Nephron (organoid): ENCODE measurements at regions not wholly inside any gene's neighbourhood (a gene's known extent, or its start where the extent isn't known, plus 50 kb on each side); places are given as distances from the start of the nearest gene placed in this dataset.

Experiments
- H3K27ac Mint-ChIP-seq, 3 experiments: 2 replicates each; pipeline ENCODE4 v1.8.0; 2020; ENCODE audit warnings: mixed read lengths in 3 of 3, mild to moderate bottlenecking in 2 of 3, moderate library complexity in 1 of 3
- H3K27me3 Mint-ChIP-seq: 2 replicates; pipeline ENCODE4 v1.8.0; 2021; ENCODE audit warnings: low read depth, mild to moderate bottlenecking, moderate library complexity, mixed read lengths
- H3K36me3 Mint-ChIP-seq: 2 replicates; pipeline ENCODE4 v1.8.0; 2020; ENCODE audit warnings: low read depth, mixed read lengths
- H3K4me1 Mint-ChIP-seq: 2 replicates; pipeline ENCODE4 v1.8.0; 2020; ENCODE audit warnings: mixed read lengths
- H3K4me3 Mint-ChIP-seq, 3 experiments: 2 replicates each; pipeline ENCODE4 v1.8.0; 2020; ENCODE audit warnings: mild to moderate bottlenecking in 3 of 3, mixed read lengths in 3 of 3, moderate library complexity in 2 of 3
- H3K9me3 Mint-ChIP-seq: 2 replicates; pipeline ENCODE4 v1.8.0; 2020; ENCODE audit warnings: mixed read lengths
- TF ChIP-seq, protein P1 (sequence below), 3 experiments: fragments of 200-600 bp; sonication (generic); IDR thresholded peaks; one replicate each; pipeline ENCODE4 v1.5.0; 2021; ENCODE audit warnings: antibody characterized with exemption in 3 of 3; ENCODE audit not compliant: unreplicated experiment in 3 of 3

DNA sequence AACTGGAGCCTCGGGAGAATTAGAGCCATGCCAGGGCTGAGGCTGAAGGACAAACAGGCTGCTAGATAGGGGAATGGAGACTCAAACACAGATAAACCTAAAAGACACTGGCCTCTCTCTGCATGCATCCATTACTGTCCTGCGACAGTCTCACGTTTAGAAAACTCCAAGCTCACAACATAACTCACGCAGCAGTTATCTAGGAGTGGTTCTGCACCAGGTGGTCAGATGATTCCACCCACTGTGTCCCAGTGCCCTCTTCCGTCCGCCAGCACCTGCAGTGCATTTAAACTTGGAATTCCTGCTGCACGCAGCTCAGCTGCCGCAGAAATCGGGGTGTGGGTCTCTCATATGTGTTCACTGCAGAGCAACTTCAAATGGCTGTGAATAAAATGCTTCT is 272.6 kb upstream of the IRX2 start:
- Mint-ChIP-seq H3K9me3 (no peaks in the 10 kb centered on the region), H3K4me1 (peaks cover 4% of the 10 kb centered on the region), H3K4me3 (no peak overlapping the region), H3K27ac (no peak overlapping the region), H3K36me3 (no peaks in the 10 kb centered on the region), H3K27me3 (peaks cover 23% of the 10 kb centered on the region)
- TF ChIP-seq, protein P1, sequence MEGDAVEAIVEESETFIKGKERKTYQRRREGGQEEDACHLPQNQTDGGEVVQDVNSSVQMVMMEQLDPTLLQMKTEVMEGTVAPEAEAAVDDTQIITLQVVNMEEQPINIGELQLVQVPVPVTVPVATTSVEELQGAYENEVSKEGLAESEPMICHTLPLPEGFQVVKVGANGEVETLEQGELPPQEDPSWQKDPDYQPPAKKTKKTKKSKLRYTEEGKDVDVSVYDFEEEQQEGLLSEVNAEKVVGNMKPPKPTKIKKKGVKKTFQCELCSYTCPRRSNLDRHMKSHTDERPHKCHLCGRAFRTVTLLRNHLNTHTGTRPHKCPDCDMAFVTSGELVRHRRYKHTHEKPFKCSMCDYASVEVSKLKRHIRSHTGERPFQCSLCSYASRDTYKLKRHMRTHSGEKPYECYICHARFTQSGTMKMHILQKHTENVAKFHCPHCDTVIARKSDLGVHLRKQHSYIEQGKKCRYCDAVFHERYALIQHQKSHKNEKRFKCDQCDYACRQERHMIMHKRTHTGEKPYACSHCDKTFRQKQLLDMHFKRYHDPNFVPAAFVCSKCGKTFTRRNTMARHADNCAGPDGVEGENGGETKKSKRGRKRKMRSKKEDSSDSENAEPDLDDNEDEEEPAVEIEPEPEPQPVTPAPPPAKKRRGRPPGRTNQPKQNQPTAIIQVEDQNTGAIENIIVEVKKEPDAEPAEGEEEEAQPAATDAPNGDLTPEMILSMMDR (IDR thresholded peaks at IDR 0.05; ENCODE audit: unreplicated experiment in 3 of 3) = no peak

DNA sequence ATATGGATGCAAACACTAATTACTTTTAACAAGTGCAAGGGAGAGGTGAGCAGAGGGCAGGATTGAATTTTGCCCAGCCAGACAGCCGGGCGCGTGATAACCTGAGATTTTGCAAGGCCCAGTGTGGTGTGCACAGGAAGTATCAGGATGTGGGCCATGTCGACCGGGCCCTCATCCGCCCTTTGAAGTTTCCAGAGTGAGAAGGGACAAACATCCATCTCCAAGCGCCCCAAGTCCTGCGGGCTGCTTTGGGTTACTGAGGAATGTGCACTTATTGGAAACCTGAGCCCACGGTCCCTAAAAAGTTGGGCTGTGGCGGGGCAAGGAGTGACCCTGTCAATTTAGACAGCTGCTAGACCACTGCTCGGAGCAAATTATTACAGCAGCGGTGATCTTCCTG is 272.2 kb upstream of the IRX2 start:
- peaks cover 4% of the 10 kb centered on the region for H3K4me1 Mint-ChIP-seq
- no peak overlapping the region for H3K27ac Mint-ChIP-seq
- no peaks in the 10 kb centered on the region for H3K36me3 Mint-ChIP-seq
- H3K4me3 Mint-ChIP-seq = no peak overlapping the region
- no peaks in the 10 kb centered on the region for H3K9me3 Mint-ChIP-seq
- peaks cover 22% of the 10 kb centered on the region for H3K27me3 Mint-ChIP-seq
- TF ChIP-seq, protein P1 (IDR thresholded peaks at IDR 0.05; ENCODE audit: unreplicated experiment in 3 of 3) = no peak

DNA sequence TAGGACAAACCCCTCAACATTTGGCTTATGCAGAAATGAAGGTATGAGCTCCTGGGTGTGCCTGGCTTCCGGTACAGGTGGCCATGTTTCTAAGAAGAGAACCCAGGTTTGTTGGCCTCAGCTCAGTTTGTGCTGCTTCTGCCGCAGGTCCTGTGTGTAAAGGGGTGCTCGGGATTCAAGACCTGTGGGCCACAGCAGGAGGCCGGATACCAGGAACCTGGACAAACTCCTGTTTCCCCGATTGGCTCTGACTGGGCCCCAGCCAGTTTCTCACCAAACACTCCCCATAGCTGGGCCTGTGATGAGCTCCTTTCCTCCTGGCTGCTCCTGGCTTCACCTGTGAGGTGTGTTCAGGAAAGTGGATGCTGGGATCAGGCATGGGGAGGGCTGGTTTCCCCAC is 271.2 kb upstream of the IRX2 start:
- Mint-ChIP-seq H3K4me1 (peaks cover 4% of the 10 kb centered on the region), H3K9me3 (no peaks in the 10 kb centered on the region), H3K27ac (no peak overlapping the region), H3K4me3 (no peak overlapping the region), H3K36me3 (no peaks in the 10 kb centered on the region), H3K27me3 (peaks cover 22% of the 10 kb centered on the region)
- TF ChIP-seq, protein P1 (IDR thresholded peaks at IDR 0.05; ENCODE audit: unreplicated experiment in 3 of 3) = no peak

DNA sequence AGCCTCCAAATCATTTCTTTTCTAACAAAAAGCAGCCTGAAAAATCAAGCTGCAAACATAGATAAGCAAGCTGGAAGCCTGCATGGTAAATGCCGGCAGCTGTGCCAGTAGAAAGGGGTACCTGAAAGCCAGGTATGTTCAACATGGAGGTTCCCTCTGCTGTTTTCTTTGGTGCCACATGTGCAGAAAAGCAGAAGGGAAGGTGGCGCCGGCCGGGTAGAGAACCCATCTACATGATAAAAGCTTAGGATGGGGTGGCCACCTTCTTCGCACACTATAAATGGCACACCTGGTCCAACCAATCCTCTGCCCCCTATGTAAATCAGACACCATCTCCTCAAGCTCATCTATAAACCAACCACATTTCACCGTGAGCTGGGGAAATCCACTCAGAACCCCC is 268.9 kb upstream of the IRX2 start:
- H3K27ac Mint-ChIP-seq = no peak overlapping the region
- no peaks in the 10 kb centered on the region for H3K36me3 Mint-ChIP-seq
- H3K9me3 Mint-ChIP-seq = no peaks in the 10 kb centered on the region
- TF ChIP-seq, protein P1 (IDR thresholded peaks at IDR 0.05; ENCODE audit: unreplicated experiment in 3 of 3) = no peak
- H3K4me3 Mint-ChIP-seq = no peak overlapping the region
- H3K27me3 Mint-ChIP-seq = peaks cover 12% of the 10 kb centered on the region
- peaks cover 4% of the 10 kb centered on the region for H3K4me1 Mint-ChIP-seq

DNA sequence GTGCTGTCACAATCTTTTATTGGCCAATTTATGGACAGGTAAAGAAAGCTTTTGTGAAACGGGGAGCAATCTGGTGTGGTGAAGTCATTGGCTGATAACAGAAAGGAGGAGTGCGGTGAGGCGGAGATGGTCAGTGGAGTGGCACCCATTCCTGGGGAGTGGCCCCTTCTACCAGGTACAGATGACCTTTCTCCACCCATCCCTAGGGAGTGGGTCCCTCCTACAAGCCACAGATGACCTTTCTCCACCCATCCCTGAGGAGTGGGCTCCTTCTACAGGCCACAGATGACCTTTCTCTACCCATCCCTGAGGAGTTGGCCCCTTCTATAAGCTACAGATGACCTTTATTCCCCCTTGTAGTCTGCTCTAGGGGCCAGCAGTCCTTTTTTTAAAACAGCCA is 267.6 kb upstream of the IRX2 start:
- H3K27me3 Mint-ChIP-seq = peaks cover 9% of the 10 kb centered on the region
- H3K36me3 Mint-ChIP-seq = no peaks in the 10 kb centered on the region
- peaks cover 4% of the 10 kb centered on the region for H3K4me1 Mint-ChIP-seq
- TF ChIP-seq, protein P1 (IDR thresholded peaks at IDR 0.05; ENCODE audit: unreplicated experiment in 3 of 3) = no peak
- no peak overlapping the region for H3K4me3 Mint-ChIP-seq
- H3K9me3 Mint-ChIP-seq = no peaks in the 10 kb centered on the region
- H3K27ac Mint-ChIP-seq = no peak overlapping the region

DNA sequence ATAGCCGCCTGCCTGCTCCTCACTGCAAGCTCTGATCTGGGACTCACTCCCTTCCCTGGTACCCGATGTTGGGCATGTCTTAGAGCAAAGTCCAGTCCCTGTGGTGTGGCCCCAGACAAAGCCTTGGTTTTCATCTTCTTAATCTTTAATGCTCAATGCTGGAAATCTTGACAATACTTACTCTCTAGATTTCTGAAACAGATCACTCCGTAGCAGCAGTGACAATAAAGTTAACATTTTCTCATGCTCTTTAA is 260.2 kb upstream of the IRX2 start:
- Mint-ChIP-seq H3K4me1 (no peaks in the 10 kb centered on the region), H3K27me3 (peaks cover 9% of the 10 kb centered on the region), H3K4me3 (no peak overlapping the region), H3K27ac (no peak overlapping the region), H3K9me3 (no peaks in the 10 kb centered on the region), H3K36me3 (no peaks in the 10 kb centered on the region)
- TF ChIP-seq, protein P1 (IDR thresholded peaks at IDR 0.05; ENCODE audit: unreplicated experiment in 3 of 3) = no peak
